ENCODE measurements at regions not wholly inside any gene's neighbourhood (a gene's known extent, or its start where the extent isn't known, plus 50 kb on each side); places are given as distances from the start of the nearest gene placed in this dataset.

DNA sequence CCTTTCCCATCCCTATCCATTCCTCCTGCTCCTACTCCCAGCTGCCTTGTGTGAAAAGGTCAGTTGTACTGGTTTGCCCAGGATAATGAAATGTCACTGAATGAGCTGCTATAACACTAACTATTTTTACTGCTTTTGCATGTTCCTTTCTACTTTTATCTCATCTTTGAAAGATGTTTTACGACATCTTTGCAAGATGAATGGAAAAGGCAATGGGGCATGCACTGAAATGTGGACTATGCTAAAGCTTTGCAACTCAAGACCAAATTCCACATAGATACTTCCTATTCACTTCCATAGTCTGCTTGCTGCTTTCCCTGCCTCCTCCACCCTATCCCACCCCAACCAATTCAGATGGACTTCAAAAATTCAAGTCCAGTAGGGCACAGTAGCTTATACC is 111.3 kb downstream of the SETD4 start:
- TF ChIP-seq, protein P1, sequence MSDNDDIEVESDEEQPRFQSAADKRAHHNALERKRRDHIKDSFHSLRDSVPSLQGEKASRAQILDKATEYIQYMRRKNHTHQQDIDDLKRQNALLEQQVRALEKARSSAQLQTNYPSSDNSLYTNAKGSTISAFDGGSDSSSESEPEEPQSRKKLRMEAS (IDR thresholded peaks at IDR 0.05; ENCODE audit: insufficient read depth, insufficient read length), result no peak
- TF ChIP-seq, protein P2, sequence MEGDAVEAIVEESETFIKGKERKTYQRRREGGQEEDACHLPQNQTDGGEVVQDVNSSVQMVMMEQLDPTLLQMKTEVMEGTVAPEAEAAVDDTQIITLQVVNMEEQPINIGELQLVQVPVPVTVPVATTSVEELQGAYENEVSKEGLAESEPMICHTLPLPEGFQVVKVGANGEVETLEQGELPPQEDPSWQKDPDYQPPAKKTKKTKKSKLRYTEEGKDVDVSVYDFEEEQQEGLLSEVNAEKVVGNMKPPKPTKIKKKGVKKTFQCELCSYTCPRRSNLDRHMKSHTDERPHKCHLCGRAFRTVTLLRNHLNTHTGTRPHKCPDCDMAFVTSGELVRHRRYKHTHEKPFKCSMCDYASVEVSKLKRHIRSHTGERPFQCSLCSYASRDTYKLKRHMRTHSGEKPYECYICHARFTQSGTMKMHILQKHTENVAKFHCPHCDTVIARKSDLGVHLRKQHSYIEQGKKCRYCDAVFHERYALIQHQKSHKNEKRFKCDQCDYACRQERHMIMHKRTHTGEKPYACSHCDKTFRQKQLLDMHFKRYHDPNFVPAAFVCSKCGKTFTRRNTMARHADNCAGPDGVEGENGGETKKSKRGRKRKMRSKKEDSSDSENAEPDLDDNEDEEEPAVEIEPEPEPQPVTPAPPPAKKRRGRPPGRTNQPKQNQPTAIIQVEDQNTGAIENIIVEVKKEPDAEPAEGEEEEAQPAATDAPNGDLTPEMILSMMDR (IDR thresholded peaks at IDR 0.05; ENCODE audit: extremely low read depth in 1 of 2, insufficient read depth in 1 of 2, low read depth in 1 of 2, low read length in 2 of 2), result no peak
- TF ChIP-seq POLR2A (IDR thresholded peaks at IDR 0.05; ENCODE audit: low read depth, low read length), result no peak
- no peak for TF ChIP-seq MYC (IDR thresholded peaks at IDR 0.05; ENCODE audit: low read depth, low read length)

Measured in endothelial cell of umbilical vein (primary cell).